ENCODE measurements at regions not wholly inside any gene's neighbourhood (a gene's known extent, or its start where the extent isn't known, plus 50 kb on each side); places are given as distances from the start of the nearest gene placed in this dataset.

GRCh38 chr6:144408161-144408560 is 123.0 kb downstream of the UTRN start:
- Histone ChIP-seq H3K79me1 (ENCODE audit: low read depth, low read length) (no peaks in the 10 kb centered on the region), H3K27me3 (replicated peaks in 1 of 4; ENCODE audit: control insufficient read depth in 3 of 4, extremely low read depth in 1 of 4, insufficient read depth in 3 of 4, low read length in 3 of 4) (no peaks in the 10 kb centered on the region), H3K9ac (replicated peaks in 1 of 4; ENCODE audit: extremely low read depth in 1 of 4, low read depth in 3 of 4, low read length in 3 of 4) (no peak overlapping the region), H3K18ac (ENCODE audit: extremely low read depth, low read length) (no peak overlapping the region), H2BK20ac (ENCODE audit: low read length) (no peak overlapping the region), H2AK5ac (ENCODE audit: low read depth, low read length) (no peak overlapping the region), H3K4ac (replicated peaks; ENCODE audit: insufficient read length, low read depth, low read length) (no peak overlapping the region), H3K9me3 (ENCODE audit: insufficient read depth in 2 of 2, low read depth in 1 of 2, low read length in 1 of 2) (no peaks in the 10 kb centered on the region), H2BK15ac (ENCODE audit: low read length) (no peak overlapping the region), H3K4me3 (ENCODE audit: extremely low read depth in 1 of 4, insufficient read depth in 2 of 4, low read depth in 3 of 4, low read length in 4 of 4) (no peak overlapping the region), H3K23ac (ENCODE audit: insufficient read length) (no peak overlapping the region), H3K56ac (replicated peaks; ENCODE audit: insufficient read length, low read depth, low read length) (no peak overlapping the region), H2BK120ac (replicated peaks; ENCODE audit: low read depth, low read length) (no peak overlapping the region), H2AFZ (ENCODE audit: low read length) (no peak overlapping the region), H4K20me1 (replicated peaks in 1 of 2; ENCODE audit: control insufficient read depth in 1 of 2, insufficient read depth in 2 of 2, low read length in 2 of 2) (no peaks in the 10 kb centered on the region), H4K5ac (ENCODE audit: insufficient read length, low read depth, low read length) (no peak overlapping the region), H3K79me2 (ENCODE audit: control insufficient read depth in 1 of 2, insufficient read depth in 2 of 2, low read length in 2 of 2) (peaks cover 0 to 13% of the 10 kb centered on the region in 2 experiments; a peak in 3 of 4 replicates), H3K23me2 (ENCODE audit: low read depth, low read length) (no peaks in the 10 kb centered on the region), H3K4me1 (replicated peaks in 1 of 4; ENCODE audit: control insufficient read depth in 3 of 4, insufficient read depth in 4 of 4, low read length in 3 of 4) (no peaks in the 10 kb centered on the region), H2BK5ac (ENCODE audit: low read depth, low read length) (no peak overlapping the region), H2BK12ac (ENCODE audit: low read depth, low read length) (no peak overlapping the region), H3K27ac (ENCODE audit: low read depth, low read length) (no peak overlapping the region), H4K8ac (ENCODE audit: extremely low read depth, insufficient read depth, low read length) (no peak overlapping the region), H3K14ac (ENCODE audit: insufficient read length) (no peak overlapping the region), H3K36me3 (ENCODE audit: control insufficient read depth in 2 of 4, insufficient read depth in 4 of 4, low read length in 3 of 4) (no peaks in the 10 kb centered on the region), H4K91ac (replicated peaks; ENCODE audit: insufficient read length, low read length) (no peak overlapping the region), H3K4me2 (ENCODE audit: insufficient read depth in 1 of 2, low read depth in 2 of 2, low read length in 2 of 2) (no peak overlapping the region; a peak in 1 of 4 replicates)
- POLR2A ChIA-PET (ENCODE audit: partially characterized antibody), result no interaction called here
- WGBS, 2 experiments (ENCODE audit: extremely low coverage in 1 of 2, insufficient coverage in 1 of 2, insufficient read length in 1 of 2, insufficient replicate concordance in 2 of 2, low coverage in 1 of 2, low lambda C conversion rate in 2 of 2, missing lambda C conversion rate in 1 of 2), result 89% methylated on average over 6 of the region's 6 CpGs; no CpG with 5 or more reads in 1 of the 2 experiments
- CTCF ChIA-PET (ENCODE audit: partially characterized antibody), result interaction anchor here (0.9 to 2.2 kb wide), 2 partner anchors 9 to 38 kb away, joined by 3 to 6 read pairs; no protein-coding TSS in a partner anchor
- DNase-seq (ENCODE audit: low read depth in 1 of 2, low spot score in 2 of 2), result no peak
- TF ChIP-seq YY1 (IDR thresholded peaks at IDR 0.05; ENCODE audit: low read depth, low read length) (no peak), HDAC6 (IDR thresholded peaks at IDR 0.05; ENCODE audit: low read depth, low read length) (no peak), BCL11A (IDR thresholded peaks at IDR 0.05; ENCODE audit: low read depth in 2 of 2, low read length in 2 of 2) (no peak)
- FAIRE-seq, result no peak

Data from H1 (cell line).